HCT116 (cell line): ENCODE measurements at regions not wholly inside any gene's neighbourhood (a gene's known extent, or its start where the extent isn't known, plus 50 kb on each side); places are given as distances from the start of the nearest gene placed in this dataset.

Source experiments
- ATAC-seq: fragments of 200-7000 bp; cut with Tn5 transposase; 2 replicates; pipeline ENCODE4 v1.9.1; 2020; ENCODE audit warnings: mild to moderate bottlenecking, moderate library complexity
- BruUV-seq: library from RNA; stranded (reverse); fragments of 400-500 nt; replicated peaks from 2 replicates; lab custom pipeline; 2021; lab: Mats Ljungman, UMichigan
- CTCF ChIA-PET: fragments of 300-600 bp; sonication (Branson Sonifier 250); formaldehyde crosslinking; loops from one replicate; lab custom pipeline; 2021; ENCODE audit warnings: antibody characterized with exemption; lab: Charles Lee
- POLR2A ChIA-PET: fragments of 300-600, 350-600 bp; sonication (Branson Sonifier 250); formaldehyde crosslinking; loops from one replicate; lab custom pipeline; 2021; ENCODE audit warnings: antibody characterized with exemption; lab: Charles Lee
- RAD21 ChIA-PET, 2 experiments: fragments of 300-600 bp; sonication (Branson Sonifier 250); formaldehyde crosslinking; loops; one replicate each; lab custom pipeline; 2023; ENCODE audit warnings: low total read pairs in 2 of 2; ENCODE audit not compliant: uncharacterized antibody in 2 of 2, unreplicated experiment in 2 of 2, low non-redundant PET in 1 of 2; lab: Charles Lee
- DNase-seq: peaks from one replicate; pipeline ENCODE4 v3.0.0-alpha.2; 2010; ENCODE audit warnings: low read depth, low spot score
- H2AFZ ChIP-seq: fragments of 200-600 bp; shearing (Covaris generic), sonication (generic); 2 replicates; pipeline ENCODE4 v1.6.1; 2017; ENCODE audit warnings: low read depth, mixed run types, mixed read lengths, antibody characterized with exemption, low read length; ENCODE audit not compliant: poor library complexity, severe bottlenecking
- H3K27ac ChIP-seq: 2 replicates; pipeline ENCODE4 v1.5.1; 2012; ENCODE audit warnings: low read depth, low read length
- H3K27me3 ChIP-seq: fragments of 200-600 bp; sonication (generic); 2 replicates; pipeline ENCODE4 v1.6.1; 2016; ENCODE audit warnings: mixed run types, low read length, mixed read lengths; ENCODE audit not compliant: insufficient read depth
- H3K36me3 ChIP-seq, 2 experiments: fragments of 200-500 bp in 1 of 2; fragments of 200-600 bp in 1 of 2; sonication (Bioruptor generic) in 1 of 2; sonication (generic) in 1 of 2; 2 replicates each; pipeline versions ENCODE4 v1.5.1 to v1.6.1; 2014 to 2016; ENCODE audit warnings: low read length in 2 of 2, inconsistent platforms in 1 of 2, mixed read lengths in 1 of 2, mixed run types in 1 of 2; ENCODE audit not compliant: insufficient read depth in 2 of 2, control insufficient read depth in 1 of 2
- H3K4me1 ChIP-seq, 2 experiments: fragments of 200-600 bp in 1 of 2; sonication (generic) in 1 of 2; 2 replicates each; pipeline versions ENCODE4 v1.5.1 to v1.6.1; 2012 to 2017; ENCODE audit warnings: low read length in 2 of 2, inconsistent platforms in 1 of 2, mild to moderate bottlenecking in 1 of 2, mixed read lengths in 1 of 2, mixed run types in 1 of 2, moderate library complexity in 1 of 2; ENCODE audit not compliant: insufficient read depth in 2 of 2, control insufficient read depth in 1 of 2
- H3K4me2 ChIP-seq: fragments of 200-600 bp; sonication (generic); 2 replicates; pipeline ENCODE4 v1.6.1; 2017; ENCODE audit warnings: mixed run types, low read length, mixed read lengths
- H3K4me3 ChIP-seq, 2 experiments: fragments of 200-600 bp in 1 of 2; sonication (generic) in 1 of 2; replicated peaks in 1 of 2; 2 replicates each; pipeline ENCODE4 v1.5.1; 2011 to 2016; ENCODE audit warnings: low read length in 2 of 2, control low read depth in 1 of 2, low read depth in 1 of 2, mild to moderate bottlenecking in 1 of 2, mixed read lengths in 1 of 2, mixed run types in 1 of 2
- H3K79me2 ChIP-seq: fragments of 200-600 bp; sonication (generic); 2 replicates; pipeline ENCODE4 v1.6.1; 2017; ENCODE audit warnings: mild to moderate bottlenecking, mixed run types, low read length, moderate library complexity, mixed read lengths; ENCODE audit not compliant: insufficient read depth
- H3K9ac ChIP-seq: fragments of 200-600 bp; sonication (generic); 2 replicates; pipeline ENCODE4 v1.6.1; 2016; ENCODE audit warnings: low read length, mixed read lengths
- H3K9me2 ChIP-seq: fragments of 200-600 bp; sonication (generic), shearing (Covaris generic); 2 replicates; pipeline ENCODE4 v1.6.1; 2017; ENCODE audit warnings: mixed run types, mild to moderate bottlenecking, moderate library complexity; ENCODE audit not compliant: insufficient read depth
- H3K9me3 ChIP-seq, 2 experiments: fragments of 200-500 bp in 1 of 2; fragments of 200-600 bp in 1 of 2; sonication (Bioruptor generic) in 1 of 2; sonication (generic) in 1 of 2; 2 replicates each; pipeline ENCODE4 v1.6.1; 2014 to 2017; ENCODE audit warnings: low read length in 2 of 2, mixed read lengths in 2 of 2, inconsistent platforms in 1 of 2, low read depth in 1 of 2, mild to moderate bottlenecking in 1 of 2, mixed run types in 1 of 2, moderate library complexity in 1 of 2; ENCODE audit not compliant: control insufficient read depth in 1 of 2, insufficient read depth in 1 of 2
- H4K20me1 ChIP-seq: fragments of 200-600 bp; sonication (generic), shearing (Covaris generic); 2 replicates; pipeline ENCODE4 v1.6.1; 2017; ENCODE audit warnings: mixed run types, mild to moderate bottlenecking, moderate library complexity; ENCODE audit not compliant: insufficient read depth
- EGR1 ChIP-seq: IDR thresholded peaks from 2 replicates; pipeline ENCODE4 v1.6.1; 2012; ENCODE audit warnings: low read depth
- EZH2 ChIP-seq: fragments of 200-600 bp; sonication (generic); IDR thresholded peaks from 2 replicates; pipeline ENCODE4 v1.6.1; 2017; ENCODE audit warnings: antibody characterized with exemption, mixed run types
- EZH2phosphoT487 ChIP-seq: fragments of 200-600 bp; IDR thresholded peaks from 2 replicates; pipeline ENCODE4 v1.6.1; 2018; ENCODE audit warnings: antibody characterized with exemption, borderline replicate concordance
- REST ChIP-seq: IDR thresholded peaks from 2 replicates; pipeline ENCODE4 v1.6.1; 2012; ENCODE audit warnings: low read depth
- SIN3A ChIP-seq: IDR thresholded peaks from 2 replicates; pipeline ENCODE4 v1.6.1; 2012; ENCODE audit warnings: low read depth
- SP1 ChIP-seq: IDR thresholded peaks from 2 replicates; pipeline ENCODE4 v1.6.1; 2012; ENCODE audit warnings: low read depth
- YY1 ChIP-seq: IDR thresholded peaks from 2 replicates; pipeline ENCODE4 v1.6.1; 2011; ENCODE audit warnings: low read length, low read depth, moderate library complexity, mild to moderate bottlenecking; ENCODE audit not compliant: insufficient replicate concordance; ENCODE audit errors: extremely low read depth
- intact Hi-C: fragments of 100-400 bp; cut with micrococcal nuclease; formaldehyde crosslinking; loops from 2 replicates; pipeline ENCODE4 v1.10.0; 2022
- TF ChIP-seq, protein P1 (sequence below): IDR thresholded peaks from 2 replicates; pipeline ENCODE4 v1.6.1; 2012

- Histone ChIP-seq H4K20me1 (no peaks in the 10 kb centered on the region), H3K27ac (no peak overlapping the region), H2AFZ (no peak overlapping the region), H3K4me3 (no peak overlapping the region), H3K4me2 (no peak overlapping the region), H3K9me2 (no peaks in the 10 kb centered on the region), H3K9ac (no peak overlapping the region), H3K27me3 (0 out of 2 replicates have a peak, but pooled peaks cover 3% of the 10 kb centered on the region), H3K36me3 (no peaks in the 10 kb centered on the region), H3K9me3 (no peaks in the 10 kb centered on the region), H3K79me2 (no peaks in the 10 kb centered on the region), H3K4me1 (no peaks in the 10 kb centered on the region)
- ChIA-PET CTCF (no interaction called here), RAD21 (no interaction called here), POLR2A (no interaction called here)
- no peak for TF ChIP-seq YY1
- no peak for TF ChIP-seq EZH2
- no peak for TF ChIP-seq EGR1
- TF ChIP-seq SIN3A = no peak
- TF ChIP-seq REST = no peak
- TF ChIP-seq, protein P1, sequence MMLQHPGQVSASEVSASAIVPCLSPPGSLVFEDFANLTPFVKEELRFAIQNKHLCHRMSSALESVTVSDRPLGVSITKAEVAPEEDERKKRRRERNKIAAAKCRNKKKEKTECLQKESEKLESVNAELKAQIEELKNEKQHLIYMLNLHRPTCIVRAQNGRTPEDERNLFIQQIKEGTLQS = no peak
- no peak for TF ChIP-seq SP1
- TF ChIP-seq EZH2phosphoT487 = no peak
- no peak for ATAC-seq
- intact Hi-C loops = no loop called here
- no TSS peak for BruUV-seq
- no peak for DNase-seq
Observed at GRCh38 chrX:112571388-112571787, 108.3 kb downstream of the LHFPL1 start.
